Central memory CD8-positive, alpha-beta T cell (primary cell): ENCODE measurements at regions not wholly inside any gene's neighbourhood (a gene's known extent, or its start where the extent isn't known, plus 50 kb on each side); places are given as distances from the start of the nearest gene placed in this dataset.

Experiments
- ATAC-seq: fragments of 150-1000 bp; cut with Tn5 transposase; replicated peaks from 2 replicates; pipeline ENCODE4 v1.10.0; 2022; ENCODE audit warnings: mild to moderate bottlenecking, moderate FRiP score, moderate number of reproducible peaks; ENCODE audit not compliant: poor library complexity, severe bottlenecking; ENCODE audit errors: extremely low read depth
- DNase-seq, 2 donors: peaks; one replicate each; pipeline ENCODE4 v3.0.0; 2021; ENCODE audit warnings: low spot score in 2 of 2
- H3K27ac Mint-ChIP-seq: one replicate; pipeline ENCODE4 v1.8.0; 2022; ENCODE audit warnings: low read depth, mild to moderate bottlenecking, moderate library complexity, mixed read lengths
- H3K27me3 Mint-ChIP-seq: one replicate; pipeline ENCODE4 v1.8.0; 2022; ENCODE audit warnings: mixed read lengths
- H3K36me3 Mint-ChIP-seq: one replicate; pipeline ENCODE4 v1.8.0; 2022; ENCODE audit warnings: mild to moderate bottlenecking, moderate library complexity, mixed read lengths; ENCODE audit not compliant: insufficient read depth
- H3K4me1 Mint-ChIP-seq: one replicate; pipeline ENCODE4 v1.8.0; 2022; ENCODE audit warnings: mixed read lengths
- H3K4me3 Mint-ChIP-seq: one replicate; pipeline ENCODE4 v1.8.0; 2022; ENCODE audit warnings: mild to moderate bottlenecking, moderate library complexity, mixed read lengths
- H3K9me3 Mint-ChIP-seq: one replicate; pipeline ENCODE4 v1.8.0; 2022; ENCODE audit warnings: mixed read lengths

GRCh38 chr2:147758821-147759220 lies 86.0 kb upstream of the ACVR2A start:
- Mint-ChIP-seq H3K4me1 (no peaks in the 10 kb centered on the region), H3K27ac (no peak overlapping the region), H3K9me3 (no peaks in the 10 kb centered on the region), H3K27me3 (no peaks in the 10 kb centered on the region), H3K4me3 (no peak overlapping the region), H3K36me3 (no peaks in the 10 kb centered on the region)
- ATAC-seq, result no peak
- DNase-seq, result no peak

GRCh38 chr2:147756069-147756468 lies 88.8 kb upstream of the ACVR2A start:
- no peak overlapping the region for H3K4me3 Mint-ChIP-seq
- H3K9me3 Mint-ChIP-seq, result no peaks in the 10 kb centered on the region
- ATAC-seq (no peak), DNase-seq (no peak)
- no peak overlapping the region for H3K27ac Mint-ChIP-seq
- no peaks in the 10 kb centered on the region for H3K27me3 Mint-ChIP-seq
- no peaks in the 10 kb centered on the region for H3K36me3 Mint-ChIP-seq
- H3K4me1 Mint-ChIP-seq, result no peaks in the 10 kb centered on the region

GRCh38 chr2:147740211-147740927 lies 104.5 kb upstream of the ACVR2A start:
- Mint-ChIP-seq H3K9me3 (peaks cover 5% of the 10 kb centered on the region), H3K36me3 (no peaks in the 10 kb centered on the region), H3K4me3 (no peak overlapping the region), H3K27me3 (no peaks in the 10 kb centered on the region), H3K27ac (no peak overlapping the region), H3K4me1 (no peaks in the 10 kb centered on the region)
- DNase-seq (no peak), ATAC-seq (no peak)

GRCh38 chr2:147739508-147739907 lies 105.3 kb upstream of the ACVR2A start:
- DNase-seq (no peak), ATAC-seq (no peak)
- H3K27me3 Mint-ChIP-seq, result no peaks in the 10 kb centered on the region
- H3K27ac Mint-ChIP-seq, result no peak overlapping the region
- H3K4me1 Mint-ChIP-seq, result no peaks in the 10 kb centered on the region
- no peak overlapping the region for H3K4me3 Mint-ChIP-seq
- no peaks in the 10 kb centered on the region for H3K36me3 Mint-ChIP-seq
- H3K9me3 Mint-ChIP-seq, result peaks cover 5% of the 10 kb centered on the region

GRCh38 chr2:147718831-147719230 lies 126.0 kb upstream of the ACVR2A start:
- Mint-ChIP-seq H3K27me3 (no peaks in the 10 kb centered on the region), H3K27ac (no peak overlapping the region), H3K4me1 (no peaks in the 10 kb centered on the region), H3K36me3 (no peaks in the 10 kb centered on the region), H3K9me3 (peaks cover 6% of the 10 kb centered on the region), H3K4me3 (no peak overlapping the region)
- DNase-seq (no peak), ATAC-seq (no peak)

GRCh38 chr2:147716906-147717305 lies 127.9 kb upstream of the ACVR2A start:
- peaks cover 14% of the 10 kb centered on the region for H3K9me3 Mint-ChIP-seq
- no peaks in the 10 kb centered on the region for H3K36me3 Mint-ChIP-seq
- no peaks in the 10 kb centered on the region for H3K4me1 Mint-ChIP-seq
- no peaks in the 10 kb centered on the region for H3K27me3 Mint-ChIP-seq
- no peak overlapping the region for H3K4me3 Mint-ChIP-seq
- DNase-seq (no peak), ATAC-seq (no peak)
- H3K27ac Mint-ChIP-seq, result no peak overlapping the region

GRCh38 chr2:147715807-147716206 lies 129.0 kb upstream of the ACVR2A start:
- DNase-seq (no peak), ATAC-seq (no peak)
- Mint-ChIP-seq H3K36me3 (no peaks in the 10 kb centered on the region), H3K4me1 (no peaks in the 10 kb centered on the region), H3K27ac (no peak overlapping the region), H3K27me3 (no peaks in the 10 kb centered on the region), H3K4me3 (no peak overlapping the region), H3K9me3 (peaks cover 25% of the 10 kb centered on the region)

GRCh38 chr2:147714582-147714981 lies 130.2 kb upstream of the ACVR2A start:
- H3K27ac Mint-ChIP-seq, result no peak overlapping the region
- H3K36me3 Mint-ChIP-seq, result no peaks in the 10 kb centered on the region
- H3K4me1 Mint-ChIP-seq, result no peaks in the 10 kb centered on the region
- ATAC-seq (no peak), DNase-seq (no peak)
- H3K27me3 Mint-ChIP-seq, result no peaks in the 10 kb centered on the region
- H3K9me3 Mint-ChIP-seq, result peaks cover 26% of the 10 kb centered on the region
- H3K4me3 Mint-ChIP-seq, result no peak overlapping the region

- H3K27me3 Mint-ChIP-seq, result no peaks in the 10 kb centered on the region
- no peak overlapping the region for H3K27ac Mint-ChIP-seq
- H3K4me1 Mint-ChIP-seq, result no peaks in the 10 kb centered on the region
- H3K4me3 Mint-ChIP-seq, result no peak overlapping the region
- DNase-seq (no peak), ATAC-seq (no peak)
- no peaks in the 10 kb centered on the region for H3K36me3 Mint-ChIP-seq
- H3K9me3 Mint-ChIP-seq, result peaks cover 26% of the 10 kb centered on the region
Measured at GRCh38 chr2:147713349-147713748, 131.5 kb upstream of the ACVR2A start.

- ATAC-seq (no peak), DNase-seq (no peak)
- Mint-ChIP-seq H3K4me3 (no peak overlapping the region), H3K36me3 (no peaks in the 10 kb centered on the region), H3K27me3 (no peaks in the 10 kb centered on the region), H3K9me3 (peaks cover 32% of the 10 kb centered on the region), H3K27ac (no peak overlapping the region), H3K4me1 (no peaks in the 10 kb centered on the region)
Measured at GRCh38 chr2:147712051-147712450, 132.8 kb upstream of the ACVR2A start.

- no peak for ATAC-seq
- Mint-ChIP-seq H3K4me3 (no peak overlapping the region), H3K27me3 (no peaks in the 10 kb centered on the region), H3K9me3 (peaks cover 30% of the 10 kb centered on the region), H3K4me1 (no peaks in the 10 kb centered on the region), H3K27ac (peak overlapping the region; percentile 79), H3K36me3 (no peaks in the 10 kb centered on the region)
- DNase-seq, result no peak
Measured at GRCh38 chr2:147711031-147711430, 133.8 kb upstream of the ACVR2A start.

- no peaks in the 10 kb centered on the region for H3K4me1 Mint-ChIP-seq
- ATAC-seq, result no peak
- no peak for DNase-seq
- no peak overlapping the region for H3K4me3 Mint-ChIP-seq
- H3K27ac Mint-ChIP-seq, result no peak overlapping the region
- peaks cover 28% of the 10 kb centered on the region for H3K9me3 Mint-ChIP-seq
- no peaks in the 10 kb centered on the region for H3K27me3 Mint-ChIP-seq
- H3K36me3 Mint-ChIP-seq, result no peaks in the 10 kb centered on the region
Measured at GRCh38 chr2:147709655-147710054, 135.2 kb upstream of the ACVR2A start.

GRCh38 chr2:147703171-147703570 lies 141.7 kb upstream of the ACVR2A start:
- Mint-ChIP-seq H3K27me3 (no peaks in the 10 kb centered on the region), H3K4me3 (no peak overlapping the region), H3K36me3 (no peaks in the 10 kb centered on the region), H3K27ac (no peak overlapping the region), H3K4me1 (no peaks in the 10 kb centered on the region), H3K9me3 (peaks cover 17% of the 10 kb centered on the region)
- no peak for ATAC-seq
- DNase-seq, result no peak
